A673 (cell line): ENCODE measurements at regions not wholly inside any gene's neighbourhood (a gene's known extent, or its start where the extent isn't known, plus 50 kb on each side); places are given as distances from the start of the nearest gene placed in this dataset.

ENCODE experiments used
- BruUV-seq: library from RNA; stranded (reverse); fragments of 400-500 nt; replicated peaks from 2 replicates; lab custom pipeline; 2021; lab: Mats Ljungman, UMichigan
- CTCF ChIA-PET: fragments of 300-600 bp; sonication (Branson Sonifier 250); formaldehyde crosslinking; loops from one replicate; lab custom pipeline; 2022; ENCODE audit warnings: antibody characterized with exemption; lab: Charles Lee
- POLR2A ChIA-PET: fragments of 300-600 bp; sonication (Branson Sonifier 250); formaldehyde crosslinking; loops from one replicate; lab custom pipeline; 2022; ENCODE audit warnings: antibody characterized with exemption; ENCODE audit not compliant: low non-redundant PET; lab: Charles Lee
- DNase-seq: peaks from one replicate; pipeline ENCODE4 v3.0.0-alpha.2; 2015; ENCODE audit warnings: low spot score
- H3K27ac ChIP-seq: fragments of 200-600 bp; sonication (generic); 2 replicates; pipeline ENCODE4 v1.5.1; 2016; ENCODE audit warnings: mixed run types, low read depth, mild to moderate bottlenecking, mixed read lengths, antibody characterized with exemption, low read length; ENCODE audit not compliant: poor library complexity, severe bottlenecking
- H3K27me3 ChIP-seq: fragments of 200-600 bp; sonication (generic); replicated peaks from 2 replicates; pipeline ENCODE4 v1.6.1; 2017; ENCODE audit warnings: mixed run types, low read depth, mild to moderate bottlenecking, mixed read lengths, antibody characterized with exemption, low read length; ENCODE audit not compliant: insufficient read depth, poor library complexity
- H3K36me3 ChIP-seq: fragments of 200-600 bp; sonication (generic); 2 replicates; pipeline ENCODE4 v1.6.1; 2016; ENCODE audit warnings: mixed run types, mild to moderate bottlenecking, mixed read lengths, antibody characterized with exemption, low read length; ENCODE audit not compliant: insufficient read depth, poor library complexity, severe bottlenecking
- H3K4me1 ChIP-seq: fragments of 200-600 bp; sonication (generic); 2 replicates; pipeline ENCODE4 v1.6.1; 2017; ENCODE audit warnings: mixed run types, mild to moderate bottlenecking, mixed read lengths, antibody characterized with exemption, low read length; ENCODE audit not compliant: insufficient read depth, poor library complexity, severe bottlenecking
- H3K4me3 ChIP-seq: fragments of 200-600 bp; sonication (generic); 2 replicates; pipeline ENCODE4 v1.5.1; 2016; ENCODE audit warnings: low read depth, mixed run types, mild to moderate bottlenecking, mixed read lengths, low read length; ENCODE audit not compliant: poor library complexity, severe bottlenecking
- H3K9me3 ChIP-seq: fragments of 200-600 bp; sonication (generic); 2 replicates; pipeline ENCODE4 v1.6.1; 2016; ENCODE audit warnings: mixed run types, low read depth, mild to moderate bottlenecking, mixed read lengths, antibody characterized with exemption, low read length; ENCODE audit not compliant: poor library complexity, severe bottlenecking
- EZH2 ChIP-seq: fragments of 200-600 bp; sonication (generic); IDR thresholded peaks from 2 replicates; pipeline ENCODE4 v1.6.1; 2017; ENCODE audit warnings: borderline replicate concordance, low read depth, mild to moderate bottlenecking, mixed read lengths, antibody characterized with exemption, low read length; ENCODE audit not compliant: poor library complexity, severe bottlenecking
- intact Hi-C: fragments of 100-400 bp; cut with micrococcal nuclease; formaldehyde crosslinking; loops from one replicate; pipeline ENCODE4 v1.10.0; 2022; ENCODE audit not compliant: unreplicated experiment
- TF ChIP-seq, protein P1 (sequence below): fragments of 300-800, 200-600 bp; sonication (generic); conservative IDR thresholded peaks from 2 replicates; pipeline ENCODE4 v1.5.1; 2017; ENCODE audit warnings: low read depth, mild to moderate bottlenecking, antibody characterized with exemption, low read length, moderate library complexity, mixed read lengths

DNA sequence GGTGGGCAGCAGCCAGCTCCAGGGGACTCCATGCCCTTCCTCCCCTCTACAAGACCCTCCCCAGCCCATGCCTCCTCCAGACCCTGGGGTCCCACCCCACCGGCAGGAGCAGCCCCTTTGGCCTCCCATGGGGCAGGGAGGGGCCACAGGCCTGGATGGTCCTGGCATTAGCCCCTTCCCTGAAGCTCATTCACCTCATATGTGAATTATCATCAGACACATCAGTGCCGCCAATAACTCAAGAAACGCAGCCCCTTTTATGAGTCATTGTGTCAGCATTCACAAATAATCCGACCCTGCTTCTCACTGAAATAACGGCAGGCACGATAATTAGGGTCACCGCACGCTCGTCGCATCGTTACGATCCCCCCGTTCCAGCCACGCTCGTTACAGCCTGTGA, 124.2 kb downstream of the BRD1 start:
- no peaks in the 10 kb centered on the region for H3K4me1 ChIP-seq
- no peaks in the 10 kb centered on the region for H3K36me3 ChIP-seq
- no peak for DNase-seq
- peaks cover 10% of the 10 kb centered on the region for H3K9me3 ChIP-seq
- H3K27ac ChIP-seq: no peak overlapping the region
- BruUV-seq: no TSS peak
- ChIA-PET POLR2A (no interaction called here), CTCF (no interaction called here)
- TF ChIP-seq, protein P1, sequence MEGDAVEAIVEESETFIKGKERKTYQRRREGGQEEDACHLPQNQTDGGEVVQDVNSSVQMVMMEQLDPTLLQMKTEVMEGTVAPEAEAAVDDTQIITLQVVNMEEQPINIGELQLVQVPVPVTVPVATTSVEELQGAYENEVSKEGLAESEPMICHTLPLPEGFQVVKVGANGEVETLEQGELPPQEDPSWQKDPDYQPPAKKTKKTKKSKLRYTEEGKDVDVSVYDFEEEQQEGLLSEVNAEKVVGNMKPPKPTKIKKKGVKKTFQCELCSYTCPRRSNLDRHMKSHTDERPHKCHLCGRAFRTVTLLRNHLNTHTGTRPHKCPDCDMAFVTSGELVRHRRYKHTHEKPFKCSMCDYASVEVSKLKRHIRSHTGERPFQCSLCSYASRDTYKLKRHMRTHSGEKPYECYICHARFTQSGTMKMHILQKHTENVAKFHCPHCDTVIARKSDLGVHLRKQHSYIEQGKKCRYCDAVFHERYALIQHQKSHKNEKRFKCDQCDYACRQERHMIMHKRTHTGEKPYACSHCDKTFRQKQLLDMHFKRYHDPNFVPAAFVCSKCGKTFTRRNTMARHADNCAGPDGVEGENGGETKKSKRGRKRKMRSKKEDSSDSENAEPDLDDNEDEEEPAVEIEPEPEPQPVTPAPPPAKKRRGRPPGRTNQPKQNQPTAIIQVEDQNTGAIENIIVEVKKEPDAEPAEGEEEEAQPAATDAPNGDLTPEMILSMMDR: no peak
- no peak for TF ChIP-seq EZH2
- no peaks in the 10 kb centered on the region for H3K27me3 ChIP-seq
- H3K4me3 ChIP-seq: no peak overlapping the region
- intact Hi-C loops: no loop called here

DNA sequence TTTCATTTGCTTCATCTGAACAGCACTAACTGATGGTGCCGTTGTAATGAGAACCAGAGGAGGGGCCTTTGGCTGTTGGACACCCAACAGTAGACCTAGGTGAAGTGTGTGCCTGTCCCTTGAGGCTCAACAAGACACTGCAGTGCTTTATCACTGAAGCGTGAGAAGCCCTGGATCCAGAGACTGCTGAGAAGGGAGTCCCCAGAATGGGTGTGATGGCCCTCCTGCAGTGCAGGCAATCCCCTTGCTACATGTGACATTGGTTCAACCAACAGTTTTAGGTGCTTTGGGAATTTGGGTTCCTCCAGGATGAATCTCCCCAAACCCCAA, 125.6 kb downstream of the BRD1 start:
- CTCF ChIA-PET: no interaction called here
- Histone ChIP-seq H3K36me3 (no peaks in the 10 kb centered on the region), H3K27me3 (no peaks in the 10 kb centered on the region), H3K4me3 (no peak overlapping the region), H3K4me1 (no peaks in the 10 kb centered on the region), H3K27ac (no peak overlapping the region), H3K9me3 (peaks cover 10% of the 10 kb centered on the region)
- POLR2A ChIA-PET: no interaction called here
- DNase-seq: no peak
- intact Hi-C loops: no loop called here
- BruUV-seq: no TSS peak
- no peak for TF ChIP-seq EZH2
- TF ChIP-seq, protein P1: no peak

DNA sequence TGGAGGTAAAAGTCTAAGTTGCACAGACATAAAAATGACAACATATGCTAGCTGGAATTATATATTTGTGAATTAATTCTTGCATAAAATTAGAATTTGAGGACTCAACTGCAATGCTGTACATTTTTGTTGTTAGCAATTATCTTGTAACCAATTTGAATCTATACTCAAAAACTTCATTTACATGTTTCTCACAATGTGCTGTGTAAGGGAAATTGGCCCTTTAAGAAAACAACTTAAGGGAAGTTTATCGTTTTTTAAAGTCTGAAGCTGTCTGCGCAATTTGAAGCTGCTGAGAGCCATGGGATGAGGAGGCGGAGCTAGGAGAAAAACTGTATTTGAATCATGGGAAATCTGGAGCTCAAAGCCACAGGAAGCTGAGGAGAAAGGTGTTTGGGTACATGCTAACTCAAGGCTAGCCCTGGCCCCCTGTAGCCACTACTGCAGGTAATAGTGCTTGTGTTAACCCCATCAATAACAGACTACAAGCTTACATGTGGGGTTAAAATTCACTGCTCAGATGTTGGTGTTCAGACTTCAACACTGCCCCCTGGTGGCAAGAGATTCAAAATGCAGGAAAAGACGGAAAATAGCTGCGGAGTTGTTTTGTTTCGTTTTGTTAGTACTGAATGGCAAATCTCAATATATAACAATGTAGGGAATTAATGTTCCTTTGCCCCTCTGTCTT, 126.1 kb downstream of the BRD1 start:
- CTCF ChIA-PET: no interaction called here
- no peak for TF ChIP-seq EZH2
- TF ChIP-seq, protein P1: peak; percentile 61
- Histone ChIP-seq H3K4me1 (no peaks in the 10 kb centered on the region), H3K27me3 (no peaks in the 10 kb centered on the region), H3K9me3 (peaks cover 10% of the 10 kb centered on the region), H3K4me3 (no peak overlapping the region), H3K27ac (no peak overlapping the region), H3K36me3 (no peaks in the 10 kb centered on the region)
- intact Hi-C loops: no loop called here
- POLR2A ChIA-PET: no interaction called here
- BruUV-seq: no TSS peak
- DNase-seq: no peak
